Hepatic stellate cell (primary cell): ENCODE measurements at regions not wholly inside any gene's neighbourhood (a gene's known extent, or its start where the extent isn't known, plus 50 kb on each side); places are given as distances from the start of the nearest gene placed in this dataset.
A peak's percentile ranks its signal among the peaks of the same experiment; 100 is the strongest.

Experiments used
- DNase-seq: peaks from one replicate; pipeline ENCODE4 v3.0.0; 2011; ENCODE audit warnings: low spot score

DNA sequence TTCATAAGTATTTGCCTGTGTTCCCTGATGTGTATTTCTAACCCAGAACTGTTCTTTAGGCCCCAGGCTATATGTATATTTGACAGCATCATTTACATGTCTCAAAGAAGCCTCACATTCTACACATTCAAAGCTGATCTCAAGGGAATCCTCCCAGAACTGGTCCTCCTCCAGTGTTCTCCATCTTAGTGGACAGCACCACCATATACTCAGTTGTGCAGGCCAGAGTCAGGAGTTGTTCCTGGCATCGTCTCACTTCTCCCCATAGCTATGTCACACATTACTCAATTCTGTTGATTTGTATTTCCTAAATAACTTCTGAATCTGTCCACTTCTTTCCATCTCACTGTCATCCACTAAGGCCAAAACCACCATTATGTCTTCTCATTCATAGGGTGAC, 82.8 kb upstream of the TRPC3 start:
- no peak for DNase-seq

DNA sequence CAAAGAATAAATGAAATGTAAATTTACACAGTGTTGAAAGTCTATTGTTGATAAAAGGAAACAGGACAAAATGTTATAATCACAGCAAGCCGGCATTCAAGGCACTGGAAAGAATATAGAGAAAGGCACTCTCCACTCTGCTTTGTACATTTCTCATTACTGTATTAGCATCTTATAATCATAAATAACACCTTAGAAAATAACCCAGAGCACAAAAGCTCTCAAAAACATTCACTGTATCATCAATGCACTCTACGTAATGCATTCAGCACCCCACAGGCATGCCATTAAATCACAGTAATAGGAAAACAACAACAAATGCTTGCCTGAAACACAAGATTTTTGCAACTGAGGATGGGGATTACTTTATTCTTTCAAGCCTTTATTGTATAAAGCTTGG, 75.3 kb upstream of the TRPC3 start:
- DNase-seq, result no peak

- no peak for DNase-seq
These were observed 65.4 kb upstream of the TRPC3 start for GRCh38 chr4:122017296-122017695.

GRCh38 chr4:122015203-122015602, 63.3 kb upstream of the TRPC3 start:
- DNase-seq, result no peak

DNA sequence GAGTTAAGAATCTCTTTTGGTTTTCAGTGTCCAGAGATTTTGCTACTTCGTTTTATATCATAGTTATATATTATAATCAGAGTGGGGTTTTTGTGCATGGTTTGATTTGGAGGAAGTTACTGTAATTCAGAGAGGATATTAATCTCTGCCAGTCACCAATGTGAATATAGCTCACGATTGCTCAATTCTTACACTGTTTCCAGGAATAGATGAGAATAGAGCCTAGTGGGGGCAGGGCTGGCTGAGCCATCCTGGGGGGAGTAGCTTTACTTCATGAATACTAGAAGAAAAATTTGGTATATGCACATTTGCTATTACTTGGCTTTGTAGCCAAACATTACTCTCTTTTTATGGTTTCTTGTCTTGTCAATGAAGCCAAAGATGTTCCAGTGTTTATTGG, 60.9 kb upstream of the TRPC3 start:
- DNase-seq, result peak; percentile 18

DNA sequence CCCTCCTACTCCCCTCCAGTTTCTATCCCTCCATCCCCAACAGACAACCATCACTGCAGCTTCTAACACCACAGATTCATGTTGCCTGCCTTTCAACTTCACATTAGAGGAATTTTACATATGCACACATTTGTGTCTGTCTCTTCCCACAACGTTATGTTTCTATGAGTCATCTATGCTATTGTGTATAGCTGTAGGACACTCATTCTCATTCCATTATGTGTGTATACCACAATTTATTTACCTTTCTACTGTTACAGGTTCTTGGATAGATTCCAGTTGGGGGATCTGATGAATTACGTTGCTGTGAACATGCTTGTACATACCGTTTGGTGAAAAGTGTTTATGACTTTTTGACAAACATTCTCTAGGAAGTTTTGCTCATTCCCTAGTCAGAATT, 58.8 kb upstream of the TRPC3 start:
- no peak for DNase-seq

- DNase-seq, result no peak
These were observed 57.7 kb upstream of the TRPC3 start for GRCh38 chr4:122009524-122009923.

GRCh38 chr4:122007016-122007415, 55.2 kb upstream of the TRPC3 start:
- no peak for DNase-seq

GRCh38 chr4:122005064-122005755, 53.4 kb upstream of the TRPC3 start:
- DNase-seq, result peak; percentile 69

DNA sequence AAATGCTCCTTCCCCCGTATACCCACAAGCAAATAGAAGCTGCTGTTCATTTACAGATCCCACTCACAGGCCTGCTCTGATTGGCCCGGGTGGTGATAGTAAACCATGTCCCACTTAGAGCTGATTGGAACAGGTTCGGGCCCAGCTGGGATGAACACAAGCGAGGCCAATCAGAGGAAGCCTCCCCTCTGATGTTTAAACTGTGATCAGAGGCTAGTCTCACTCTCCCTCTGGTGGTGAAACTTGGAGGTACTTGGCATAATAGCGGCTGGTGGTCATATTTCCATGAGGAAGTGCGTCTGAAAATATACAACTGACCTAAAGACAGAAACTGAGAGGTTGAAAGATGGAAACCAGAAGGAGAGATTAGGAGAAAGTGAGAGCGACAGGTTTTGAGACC, 51.5 kb upstream of the TRPC3 start:
- DNase-seq, result no peak
